IMR-90 (cell line): ENCODE measurements at regions not wholly inside any gene's neighbourhood (a gene's known extent, or its start where the extent isn't known, plus 50 kb on each side); places are given as distances from the start of the nearest gene placed in this dataset.

ENCODE experiments used
- ATAC-seq: fragments of 200-7000 bp; cut with Tn5 transposase; 2 replicates; pipeline ENCODE4 v1.9.1; 2020; ENCODE audit warnings: low read depth, mild to moderate bottlenecking, moderate library complexity
- BruUV-seq: library from RNA; stranded (reverse); fragments of 400-500 nt; replicated peaks from 2 replicates; lab custom pipeline; 2021; lab: Mats Ljungman, UMichigan
- CTCF ChIA-PET: fragments of 300-600 bp; formaldehyde crosslinking; extraction: SDS; loops from one replicate; lab custom pipeline; 2021; ENCODE audit warnings: antibody characterized with exemption; lab: Yijun Ruan, JAX
- POLR2A ChIA-PET: fragments of 300-600 bp; sonication (Branson Sonifier 250); formaldehyde crosslinking; loops from one replicate; lab custom pipeline; 2022; ENCODE audit warnings: antibody characterized with exemption; ENCODE audit not compliant: unreplicated experiment; lab: Charles Lee
- DNase-seq: peaks from one replicate; pipeline ENCODE4 v3.0.0; 2013
- H2AFZ ChIP-seq: replicated peaks from 2 replicates; pipeline ENCODE3; 2013; ENCODE audit warnings: low read length, mild to moderate bottlenecking; ENCODE audit not compliant: poor library complexity
- H2AK5ac ChIP-seq: 2 replicates; pipeline ENCODE4 v1.6.1; 2013; ENCODE audit warnings: low read depth, low read length, inconsistent platforms
- H2AK9ac ChIP-seq: replicated peaks from 2 replicates; pipeline ENCODE3; 2013; ENCODE audit warnings: mild to moderate bottlenecking, low read depth, low read length, moderate library complexity; ENCODE audit not compliant: poor library complexity
- H2BK120ac ChIP-seq: 2 replicates; pipeline ENCODE4 v1.6.1; 2013; ENCODE audit warnings: low read depth, low read length, inconsistent platforms
- H2BK15ac ChIP-seq: 3 replicates; pipeline ENCODE4 v1.6.1; 2013; ENCODE audit warnings: low read depth, low read length, inconsistent platforms
- H2BK20ac ChIP-seq: 2 replicates; pipeline ENCODE4 v1.6.1; 2013; ENCODE audit warnings: low read depth, mild to moderate bottlenecking, inconsistent platforms, low read length, moderate library complexity
- H2BK5ac ChIP-seq: 2 replicates; pipeline ENCODE4 v1.6.1; 2013; ENCODE audit warnings: mild to moderate bottlenecking, low read depth, low read length, inconsistent platforms; ENCODE audit not compliant: poor library complexity, severe bottlenecking
- H3K14ac ChIP-seq: replicated peaks from 2 replicates; pipeline ENCODE4 v1.6.1; 2013; ENCODE audit warnings: low read depth, low read length, inconsistent platforms
- H3K18ac ChIP-seq: 2 replicates; pipeline ENCODE4 v1.6.1; 2013; ENCODE audit warnings: low read depth, low read length, control low read depth
- H3K23ac ChIP-seq: 2 replicates; pipeline ENCODE4 v1.6.1; 2013; ENCODE audit warnings: low read depth, low read length, inconsistent platforms
- H3K27ac ChIP-seq: 2 replicates; pipeline ENCODE4 v1.5.1; 2013; ENCODE audit warnings: mild to moderate bottlenecking, control low read depth, low read length; ENCODE audit not compliant: insufficient read depth
- H3K27me3 ChIP-seq: 2 replicates; pipeline ENCODE4 v1.6.1; 2013; ENCODE audit warnings: low read length; ENCODE audit not compliant: control insufficient read depth, insufficient read depth
- H3K36me3 ChIP-seq: 2 replicates; pipeline ENCODE4 v1.6.1; 2013; ENCODE audit warnings: low read length, mixed read lengths; ENCODE audit not compliant: control insufficient read depth, insufficient read depth
- H3K4ac ChIP-seq: 2 replicates; pipeline ENCODE4 v1.6.1; 2013; ENCODE audit warnings: low read depth, low read length, inconsistent platforms
- H3K4me1 ChIP-seq: 2 replicates; pipeline ENCODE4 v1.6.1; 2013; ENCODE audit warnings: low read length, mixed read lengths; ENCODE audit not compliant: control insufficient read depth, insufficient read depth
- H3K4me2 ChIP-seq: 2 replicates; pipeline ENCODE4 v1.6.1; 2013; ENCODE audit warnings: low read depth, mild to moderate bottlenecking, control low read depth, low read length, moderate library complexity
- H3K4me3 ChIP-seq: 2 replicates; pipeline ENCODE4 v1.5.1; 2013; ENCODE audit warnings: low read depth, mild to moderate bottlenecking, control low read depth, low read length, moderate library complexity; ENCODE audit not compliant: insufficient read depth
- H3K56ac ChIP-seq: 2 replicates; pipeline ENCODE4 v1.6.1; 2013; ENCODE audit warnings: low read length, inconsistent platforms; ENCODE audit not compliant: insufficient read depth; ENCODE audit errors: extremely low read depth
- H3K79me1 ChIP-seq, 2 experiments: 2 replicates each; pipeline ENCODE4 v1.6.1; 2013; ENCODE audit warnings: low read length in 2 of 2, inconsistent platforms in 1 of 2, low read depth in 1 of 2
- H3K9ac ChIP-seq: 2 replicates; pipeline ENCODE4 v1.6.1; 2013; ENCODE audit warnings: low read depth, low read length, control low read depth
- H3K9me1 ChIP-seq: 2 replicates; pipeline ENCODE4 v1.6.1; 2013; ENCODE audit warnings: low read length, inconsistent platforms; ENCODE audit not compliant: insufficient read depth
- H3K9me3 ChIP-seq: 2 replicates; pipeline ENCODE4 v1.6.1; 2013; ENCODE audit warnings: low read length; ENCODE audit not compliant: control insufficient read depth, insufficient read depth
- H4K20me1 ChIP-seq: 2 replicates; pipeline ENCODE4 v1.6.1; 2013; ENCODE audit warnings: low read length, inconsistent platforms; ENCODE audit not compliant: insufficient read depth
- H4K5ac ChIP-seq: 2 replicates; pipeline ENCODE4 v1.6.1; 2013; ENCODE audit warnings: mild to moderate bottlenecking, low read depth, low read length, control low read depth
- H4K8ac ChIP-seq, 2 experiments: 2 replicates each; pipeline ENCODE4 v1.6.1; 2013; ENCODE audit warnings: low read depth in 2 of 2, low read length in 2 of 2, control low read depth in 1 of 2, inconsistent platforms in 1 of 2
- H4K91ac ChIP-seq: 2 replicates; pipeline ENCODE4 v1.6.1; 2013; ENCODE audit warnings: low read depth, low read length, inconsistent platforms; ENCODE audit not compliant: insufficient read depth
- MAZ ChIP-seq: IDR thresholded peaks from 2 replicates; pipeline ENCODE4 v1.6.1; 2012; ENCODE audit warnings: low read depth, mild to moderate bottlenecking, low read length, improper control_type of control experiment, moderate library complexity, borderline replicate concordance
- MXI1 ChIP-seq: IDR thresholded peaks from 2 replicates; pipeline ENCODE4 v1.6.1; 2012; ENCODE audit warnings: low read depth, mild to moderate bottlenecking, low read length, moderate library complexity, borderline replicate concordance
- WGBS, 2 experiments: methylation state at CpG; one replicate each; pipeline versions ENCODE4 v1.1.5 to v1.1.7; 2013; ENCODE audit warnings: missing lambda C conversion rate in 2 of 2; ENCODE audit not compliant: insufficient read length in 1 of 2; ENCODE audit errors: extremely low coverage in 2 of 2; 5-methylcytosine and 5-hydroxymethylcytosine counted together
- dilution Hi-C: fragments of 300-500 bp; cut with HindIII; formaldehyde crosslinking; loops from one replicate; pipeline ENCODE4 v1.14.3; 2018; ENCODE audit warnings: low sequenced_read_pairs; ENCODE audit not compliant: unreplicated experiment
- in situ Hi-C: fragments of 300-500 bp; cut with MboI; formaldehyde crosslinking; loops from 3 replicates; pipeline ENCODE4 v1.14.3; 2019; ENCODE audit warnings: low sequenced_read_pairs, inconsistent platforms, mixed read lengths
- intact Hi-C: fragments of 100-400 bp; cut with micrococcal nuclease; formaldehyde crosslinking; loops from 2 replicates; pipeline ENCODE4 v1.10.0; 2022

GRCh38 chr12:105665366-105665765, 334.9 kb downstream of the C12orf75 start:
- CTCF ChIA-PET, result no interaction called here
- no TSS peak for BruUV-seq

More at GRCh38 chr12:105665366-105665765, 334.9 kb downstream of the C12orf75 start:
- ATAC-seq (no peak), DNase-seq (no peak)
- Histone ChIP-seq H2BK20ac (no peak overlapping the region), H3K56ac (no peak overlapping the region), H4K20me1 (no peaks in the 10 kb centered on the region), H3K4me2 (no peak overlapping the region), H2AK9ac (no peak overlapping the region), H3K9me3 (no peaks in the 10 kb centered on the region), H3K27me3 (peaks cover 14% of the 10 kb centered on the region), H3K79me1 (no peaks in the 10 kb centered on the region), H3K27ac (no peak overlapping the region), H3K36me3 (no peaks in the 10 kb centered on the region), H2BK15ac (no peak overlapping the region), H3K9ac (no peak overlapping the region), H3K4me1 (no peaks in the 10 kb centered on the region), H2BK5ac (no peak overlapping the region), H4K5ac (no peak overlapping the region), H3K14ac (no peak overlapping the region), H3K4me3 (no peak overlapping the region), H2AK5ac (no peak overlapping the region), H4K8ac (no peak overlapping the region), H3K23ac (no peak overlapping the region), H2AFZ (no peak overlapping the region), H4K91ac (no peak overlapping the region), H3K9me1 (0 out of 2 replicates have a peak, but pooled peaks cover 3% of the 10 kb centered on the region), H3K18ac (no peak overlapping the region), H2BK120ac (no peak overlapping the region), H3K4ac (no peak overlapping the region)
- dilution Hi-C loops (no loop called here), intact Hi-C loops (no loop called here), in situ Hi-C loops (no loop called here)
- TF ChIP-seq MAZ (no peak), MXI1 (no peak)
- WGBS, 2 experiments, result no CpG with 5 or more reads among the region's 5 CpGs
- POLR2A ChIA-PET, result no interaction called here
